IMR-90 (cell line): ENCODE measurements at regions not wholly inside any gene's neighbourhood (a gene's known extent, or its start where the extent isn't known, plus 50 kb on each side); places are given as distances from the start of the nearest gene placed in this dataset.
A peak's percentile ranks its signal among the peaks of the same experiment; 100 is the strongest.

ENCODE experiments used
- ATAC-seq: fragments of 200-7000 bp; cut with Tn5 transposase; 2 replicates; pipeline ENCODE4 v1.9.1; 2020; ENCODE audit warnings: low read depth, mild to moderate bottlenecking, moderate library complexity
- BruUV-seq: library from RNA; stranded (reverse); fragments of 400-500 nt; replicated peaks from 2 replicates; lab custom pipeline; 2021; lab: Mats Ljungman, UMichigan
- CTCF ChIA-PET: fragments of 300-600 bp; formaldehyde crosslinking; extraction: SDS; loops from one replicate; lab custom pipeline; 2021; ENCODE audit warnings: antibody characterized with exemption; lab: Yijun Ruan, JAX
- POLR2A ChIA-PET: fragments of 300-600 bp; sonication (Branson Sonifier 250); formaldehyde crosslinking; loops from one replicate; lab custom pipeline; 2022; ENCODE audit warnings: antibody characterized with exemption; ENCODE audit not compliant: unreplicated experiment; lab: Charles Lee
- DNase-seq: peaks from one replicate; pipeline ENCODE4 v3.0.0; 2013
- H2AFZ ChIP-seq: replicated peaks from 2 replicates; pipeline ENCODE3; 2013; ENCODE audit warnings: low read length, mild to moderate bottlenecking; ENCODE audit not compliant: poor library complexity
- H2AK5ac ChIP-seq: 2 replicates; pipeline ENCODE4 v1.6.1; 2013; ENCODE audit warnings: low read depth, low read length, inconsistent platforms
- H2AK9ac ChIP-seq: replicated peaks from 2 replicates; pipeline ENCODE3; 2013; ENCODE audit warnings: mild to moderate bottlenecking, low read depth, low read length, moderate library complexity; ENCODE audit not compliant: poor library complexity
- H2BK120ac ChIP-seq: 2 replicates; pipeline ENCODE4 v1.6.1; 2013; ENCODE audit warnings: low read depth, low read length, inconsistent platforms
- H2BK15ac ChIP-seq: 3 replicates; pipeline ENCODE4 v1.6.1; 2013; ENCODE audit warnings: low read depth, low read length, inconsistent platforms
- H2BK20ac ChIP-seq: 2 replicates; pipeline ENCODE4 v1.6.1; 2013; ENCODE audit warnings: low read depth, mild to moderate bottlenecking, inconsistent platforms, low read length, moderate library complexity
- H2BK5ac ChIP-seq: 2 replicates; pipeline ENCODE4 v1.6.1; 2013; ENCODE audit warnings: mild to moderate bottlenecking, low read depth, low read length, inconsistent platforms; ENCODE audit not compliant: poor library complexity, severe bottlenecking
- H3K14ac ChIP-seq: replicated peaks from 2 replicates; pipeline ENCODE4 v1.6.1; 2013; ENCODE audit warnings: low read depth, low read length, inconsistent platforms
- H3K18ac ChIP-seq: 2 replicates; pipeline ENCODE4 v1.6.1; 2013; ENCODE audit warnings: low read depth, low read length, control low read depth
- H3K23ac ChIP-seq: 2 replicates; pipeline ENCODE4 v1.6.1; 2013; ENCODE audit warnings: low read depth, low read length, inconsistent platforms
- H3K27ac ChIP-seq: 2 replicates; pipeline ENCODE4 v1.5.1; 2013; ENCODE audit warnings: mild to moderate bottlenecking, control low read depth, low read length; ENCODE audit not compliant: insufficient read depth
- H3K27me3 ChIP-seq: 2 replicates; pipeline ENCODE4 v1.6.1; 2013; ENCODE audit warnings: low read length; ENCODE audit not compliant: control insufficient read depth, insufficient read depth
- H3K36me3 ChIP-seq: 2 replicates; pipeline ENCODE4 v1.6.1; 2013; ENCODE audit warnings: low read length, mixed read lengths; ENCODE audit not compliant: control insufficient read depth, insufficient read depth
- H3K4ac ChIP-seq: 2 replicates; pipeline ENCODE4 v1.6.1; 2013; ENCODE audit warnings: low read depth, low read length, inconsistent platforms
- H3K4me1 ChIP-seq: 2 replicates; pipeline ENCODE4 v1.6.1; 2013; ENCODE audit warnings: low read length, mixed read lengths; ENCODE audit not compliant: control insufficient read depth, insufficient read depth
- H3K4me2 ChIP-seq: 2 replicates; pipeline ENCODE4 v1.6.1; 2013; ENCODE audit warnings: low read depth, mild to moderate bottlenecking, control low read depth, low read length, moderate library complexity
- H3K4me3 ChIP-seq: 2 replicates; pipeline ENCODE4 v1.5.1; 2013; ENCODE audit warnings: low read depth, mild to moderate bottlenecking, control low read depth, low read length, moderate library complexity; ENCODE audit not compliant: insufficient read depth
- H3K56ac ChIP-seq: 2 replicates; pipeline ENCODE4 v1.6.1; 2013; ENCODE audit warnings: low read length, inconsistent platforms; ENCODE audit not compliant: insufficient read depth; ENCODE audit errors: extremely low read depth
- H3K79me1 ChIP-seq, 2 experiments: 2 replicates each; pipeline ENCODE4 v1.6.1; 2013; ENCODE audit warnings: low read length in 2 of 2, inconsistent platforms in 1 of 2, low read depth in 1 of 2
- H3K9ac ChIP-seq: 2 replicates; pipeline ENCODE4 v1.6.1; 2013; ENCODE audit warnings: low read depth, low read length, control low read depth
- H3K9me1 ChIP-seq: 2 replicates; pipeline ENCODE4 v1.6.1; 2013; ENCODE audit warnings: low read length, inconsistent platforms; ENCODE audit not compliant: insufficient read depth
- H3K9me3 ChIP-seq: 2 replicates; pipeline ENCODE4 v1.6.1; 2013; ENCODE audit warnings: low read length; ENCODE audit not compliant: control insufficient read depth, insufficient read depth
- H4K20me1 ChIP-seq: 2 replicates; pipeline ENCODE4 v1.6.1; 2013; ENCODE audit warnings: low read length, inconsistent platforms; ENCODE audit not compliant: insufficient read depth
- H4K5ac ChIP-seq: 2 replicates; pipeline ENCODE4 v1.6.1; 2013; ENCODE audit warnings: mild to moderate bottlenecking, low read depth, low read length, control low read depth
- H4K8ac ChIP-seq, 2 experiments: 2 replicates each; pipeline ENCODE4 v1.6.1; 2013; ENCODE audit warnings: low read depth in 2 of 2, low read length in 2 of 2, control low read depth in 1 of 2, inconsistent platforms in 1 of 2
- H4K91ac ChIP-seq: 2 replicates; pipeline ENCODE4 v1.6.1; 2013; ENCODE audit warnings: low read depth, low read length, inconsistent platforms; ENCODE audit not compliant: insufficient read depth
- BHLHE40 ChIP-seq: fragments of 150-350 bp; IDR thresholded peaks from 2 replicates; pipeline ENCODE4 v1.6.1; 2016; ENCODE audit warnings: mild to moderate bottlenecking, low read depth, low read length
- CHD1 ChIP-seq: IDR thresholded peaks from 2 replicates; pipeline ENCODE4 v1.6.1; 2012; ENCODE audit warnings: low read depth, low read length, improper control_type of control experiment
- FOS ChIP-seq: fragments of 150-350 bp; IDR thresholded peaks from 2 replicates; pipeline ENCODE4 v1.6.1; 2016; ENCODE audit warnings: low read depth, low read length
- MAFK ChIP-seq: IDR thresholded peaks from 2 replicates; pipeline ENCODE4 v1.6.1; 2012; ENCODE audit warnings: low read depth, low read length, improper control_type of control experiment
- RAD21 ChIP-seq: IDR thresholded peaks from 2 replicates; pipeline ENCODE4 v1.6.1; 2012; ENCODE audit warnings: low read length, improper control_type of control experiment
- RFX5 ChIP-seq: IDR thresholded peaks from 2 replicates; pipeline ENCODE4 v1.8.0; 2012; ENCODE audit warnings: low read depth, mild to moderate bottlenecking, low read length, moderate library complexity
- SMC3 ChIP-seq: fragments of 150-350 bp; IDR thresholded peaks from 2 replicates; pipeline ENCODE4 v1.6.1; 2016; ENCODE audit warnings: low read depth, mild to moderate bottlenecking, antibody characterized with exemption, low read length, moderate library complexity
- WGBS, 2 experiments: methylation state at CpG; one replicate each; pipeline versions ENCODE4 v1.1.5 to v1.1.7; 2013; ENCODE audit warnings: missing lambda C conversion rate in 2 of 2; ENCODE audit not compliant: insufficient read length in 1 of 2; ENCODE audit errors: extremely low coverage in 2 of 2; 5-methylcytosine and 5-hydroxymethylcytosine counted together
- dilution Hi-C: fragments of 300-500 bp; cut with HindIII; formaldehyde crosslinking; loops from one replicate; pipeline ENCODE4 v1.14.3; 2018; ENCODE audit warnings: low sequenced_read_pairs; ENCODE audit not compliant: unreplicated experiment
- in situ Hi-C: fragments of 300-500 bp; cut with MboI; formaldehyde crosslinking; loops from 3 replicates; pipeline ENCODE4 v1.14.3; 2019; ENCODE audit warnings: low sequenced_read_pairs, inconsistent platforms, mixed read lengths
- intact Hi-C: fragments of 100-400 bp; cut with micrococcal nuclease; formaldehyde crosslinking; loops from 2 replicates; pipeline ENCODE4 v1.10.0; 2022
- TF ChIP-seq, protein P1 (sequence below): fragments of 150-350 bp; IDR thresholded peaks from 2 replicates; pipeline ENCODE4 v1.6.1; 2016; ENCODE audit warnings: low read depth, mild to moderate bottlenecking, low read length, moderate library complexity, borderline replicate concordance

DNA sequence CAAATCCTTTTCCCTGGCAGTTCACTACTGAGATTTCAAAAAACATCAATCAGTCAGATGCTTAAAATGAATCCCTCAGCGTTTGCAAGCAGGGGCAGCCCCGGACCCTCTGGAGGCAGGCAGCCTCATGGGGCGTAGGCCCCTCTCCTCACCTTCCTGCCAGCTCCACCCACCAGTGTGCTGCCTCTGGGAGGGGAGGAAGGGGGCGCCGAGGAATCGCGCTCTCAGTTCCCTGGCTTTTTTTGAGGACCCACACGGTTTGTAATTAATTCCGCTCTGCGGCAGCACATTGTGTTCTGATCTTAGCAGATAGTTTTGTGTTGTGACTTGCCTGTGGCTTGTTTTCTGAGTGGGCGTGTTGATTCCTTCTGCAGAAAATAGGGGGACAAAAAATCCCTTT, 159.9 kb downstream of the KLF13 start:
- H3K27ac ChIP-seq = no peak overlapping the region
- peaks cover 3% of the 10 kb centered on the region; the same call in 1 of the 2 replicates for H3K9me1 ChIP-seq
- no peak overlapping the region for H3K4ac ChIP-seq
- H4K20me1 ChIP-seq = no peaks in the 10 kb centered on the region; the same call in 1 of the 2 replicates
- no peak overlapping the region for H3K14ac ChIP-seq
- WGBS, 2 experiments = no CpG with 5 or more reads among the region's 11 CpGs
- dilution Hi-C loops = no loop called here
- BruUV-seq = no TSS peak
- DNase-seq (no peak), ATAC-seq (no peak)
- H2AK9ac ChIP-seq = peak overlapping the region; percentile 58
- intact Hi-C loops = loop anchor here (10.0 kb wide), 1 partner anchor 582 kb away; the partner anchor contains the start of gene FAN1
- H3K36me3 ChIP-seq = no peaks in the 10 kb centered on the region
- TF ChIP-seq SMC3 (no peak), BHLHE40 (no peak), MAFK (no peak), RFX5 (no peak), FOS (no peak), CHD1 (no peak), RAD21 (no peak)
- TF ChIP-seq, protein P1, sequence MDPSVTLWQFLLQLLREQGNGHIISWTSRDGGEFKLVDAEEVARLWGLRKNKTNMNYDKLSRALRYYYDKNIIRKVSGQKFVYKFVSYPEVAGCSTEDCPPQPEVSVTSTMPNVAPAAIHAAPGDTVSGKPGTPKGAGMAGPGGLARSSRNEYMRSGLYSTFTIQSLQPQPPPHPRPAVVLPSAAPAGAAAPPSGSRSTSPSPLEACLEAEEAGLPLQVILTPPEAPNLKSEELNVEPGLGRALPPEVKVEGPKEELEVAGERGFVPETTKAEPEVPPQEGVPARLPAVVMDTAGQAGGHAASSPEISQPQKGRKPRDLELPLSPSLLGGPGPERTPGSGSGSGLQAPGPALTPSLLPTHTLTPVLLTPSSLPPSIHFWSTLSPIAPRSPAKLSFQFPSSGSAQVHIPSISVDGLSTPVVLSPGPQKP = no peak
- H2BK20ac ChIP-seq = no peak overlapping the region
- H3K4me2 ChIP-seq = no peak overlapping the region
- H2BK5ac ChIP-seq = no peak overlapping the region
- no peak overlapping the region for H4K5ac ChIP-seq
- H4K8ac ChIP-seq = no peak overlapping the region
- no peak overlapping the region for H3K56ac ChIP-seq
- no peak overlapping the region for H3K18ac ChIP-seq
- ChIA-PET POLR2A (no interaction called here), CTCF (interaction anchor here (3.0 kb wide), 1 partner anchor 14 kb away, joined by 13 read pairs; no protein-coding TSS in a partner anchor)
- no peak overlapping the region for H2AFZ ChIP-seq
- peaks cover 2% of the 10 kb centered on the region for H3K4me1 ChIP-seq
- H3K23ac ChIP-seq = no peak overlapping the region
- H4K91ac ChIP-seq = no peak overlapping the region
- no peak overlapping the region for H2BK15ac ChIP-seq
- no peaks in the 10 kb centered on the region for H3K79me1 ChIP-seq
- in situ Hi-C loops = loop anchor here (5.0 to 25.0 kb wide), 4 partner anchors 122 to 824 kb away; partner anchors contain the start of gene KLF13
- H3K27me3 ChIP-seq = peaks cover 27% of the 10 kb centered on the region
- no peak overlapping the region for H2AK5ac ChIP-seq
- no peak overlapping the region for H3K4me3 ChIP-seq
- H3K9me3 ChIP-seq = peaks cover 7% of the 10 kb centered on the region
- no peak overlapping the region for H3K9ac ChIP-seq
- H2BK120ac ChIP-seq = no peak overlapping the region
